ENCODE measurements at regions not wholly inside any gene's neighbourhood (a gene's known extent, or its start where the extent isn't known, plus 50 kb on each side); places are given as distances from the start of the nearest gene placed in this dataset.

GRCh38 chr10:52865213-52865612 lies 92.6 kb upstream of the MBL2 start:
- Histone ChIP-seq H3K36me3 (ENCODE audit: insufficient read depth, low read length) (no peaks in the 10 kb centered on the region), H3K4me3 (ENCODE audit: low read length) (no peak overlapping the region), H3K4me1 (ENCODE audit: insufficient read depth, low read length) (no peaks in the 10 kb centered on the region), H3K9me3 (ENCODE audit: low read length) (no peaks in the 10 kb centered on the region), H3K27ac (ENCODE audit: low read depth, low read length) (no peak overlapping the region), H3K27me3 (ENCODE audit: insufficient read depth, low read length, poor library complexity, severe bottlenecking) (no peaks in the 10 kb centered on the region)
- Mint-ChIP-seq H3K27ac (no peak overlapping the region), H3K27me3 (no peaks in the 10 kb centered on the region), H3K4me1 (no peaks in the 10 kb centered on the region), H3K4me3 (no peak overlapping the region), H3K9me3 (peaks cover 6 to 40% (median 11%) of the 10 kb centered on the region in 5 donors), H3K36me3 (no peaks in the 10 kb centered on the region)
- CTCF ChIA-PET, result no interaction called here
- no peak for DNase-seq
- POLR2A ChIA-PET, result no interaction called here

- Mint-ChIP-seq H3K4me1 (no peaks in the 10 kb centered on the region), H3K4me3 (no peak overlapping the region), H3K27ac (no peak overlapping the region)
Observed at GRCh38 chr10:52864201-52865106, 91.9 kb upstream of the MBL2 start.

GRCh38 chr10:52858722-52859121 lies 86.1 kb upstream of the MBL2 start:
- no peaks in the 10 kb centered on the region for H3K36me3 Mint-ChIP-seq
- H3K9me3 Mint-ChIP-seq, result peaks cover 6 to 30% (median 10%) of the 10 kb centered on the region in 5 donors
- Histone ChIP-seq H3K27ac (ENCODE audit: low read depth, low read length) (no peak overlapping the region), H3K4me3 (ENCODE audit: low read length) (no peak overlapping the region), H3K36me3 (ENCODE audit: insufficient read depth, low read length) (no peaks in the 10 kb centered on the region), H3K9me3 (ENCODE audit: low read length) (no peaks in the 10 kb centered on the region), H3K27me3 (ENCODE audit: insufficient read depth, low read length, poor library complexity, severe bottlenecking) (no peaks in the 10 kb centered on the region), H3K4me1 (ENCODE audit: insufficient read depth, low read length) (no peaks in the 10 kb centered on the region)
- CTCF ChIA-PET, result no interaction called here
- H3K4me3 Mint-ChIP-seq, result no peak overlapping the region
- no peak overlapping the region for H3K27ac Mint-ChIP-seq
- POLR2A ChIA-PET, result no interaction called here
- H3K4me1 Mint-ChIP-seq, result no peaks in the 10 kb centered on the region
- H3K27me3 Mint-ChIP-seq, result no peaks in the 10 kb centered on the region
- no peak for DNase-seq

More at GRCh38 chr10:52864201-52865106, 91.9 kb upstream of the MBL2 start:
- ChIA-PET CTCF (no interaction called here), POLR2A (no interaction called here)
- Histone ChIP-seq H3K36me3 (ENCODE audit: insufficient read depth, low read length) (no peaks in the 10 kb centered on the region), H3K9me3 (ENCODE audit: low read length) (no peaks in the 10 kb centered on the region), H3K27me3 (ENCODE audit: insufficient read depth, low read length, poor library complexity, severe bottlenecking) (no peaks in the 10 kb centered on the region), H3K27ac (ENCODE audit: low read depth, low read length) (no peak overlapping the region), H3K4me3 (ENCODE audit: low read length) (no peak overlapping the region), H3K4me1 (ENCODE audit: insufficient read depth, low read length) (no peaks in the 10 kb centered on the region)
- DNase-seq, result no peak
- no peaks in the 10 kb centered on the region for H3K27me3 Mint-ChIP-seq
- no peaks in the 10 kb centered on the region for H3K36me3 Mint-ChIP-seq
- H3K9me3 Mint-ChIP-seq, result peaks cover 4 to 32% (median 10%) of the 10 kb centered on the region in 5 donors

DNA sequence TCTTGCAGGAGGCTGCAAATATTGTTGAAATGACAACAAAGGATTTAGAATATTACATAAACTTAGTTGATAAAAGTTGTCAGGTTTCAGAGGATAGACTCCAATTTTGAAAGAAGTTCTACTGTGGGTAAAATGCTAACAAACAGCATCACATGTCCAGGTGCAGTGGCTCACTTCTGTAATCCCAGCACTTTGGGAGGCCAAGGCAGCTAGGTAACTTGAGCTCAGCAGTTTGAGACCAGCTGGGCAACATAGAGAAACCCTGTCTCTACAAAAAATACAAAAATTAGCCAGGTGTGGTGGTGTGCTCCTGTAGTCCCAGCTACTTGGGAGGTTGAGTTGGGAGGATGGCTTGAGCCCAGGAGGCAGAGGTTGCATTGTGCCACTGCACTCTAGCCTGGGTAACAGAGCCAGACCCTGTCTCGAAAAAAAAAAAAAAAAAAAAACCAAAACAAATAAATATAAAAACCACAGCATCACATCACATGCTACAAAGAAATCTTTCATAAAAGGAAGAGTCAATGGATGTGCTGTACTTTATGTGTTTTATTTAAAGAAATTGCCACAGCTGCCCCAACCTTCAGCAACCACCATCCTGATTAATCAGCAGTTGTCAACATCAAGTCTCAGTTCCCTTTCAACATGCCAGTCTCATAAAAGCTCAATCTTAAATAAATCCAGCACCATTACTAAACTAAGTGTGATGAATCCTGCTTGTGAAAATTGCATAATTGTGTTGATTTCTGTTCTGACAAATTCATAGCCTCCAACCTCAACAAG lies 83.2 kb upstream of the MBL2 start:
- no peaks in the 10 kb centered on the region for H3K4me1 ChIP-seq (ENCODE audit: insufficient read depth, low read length)
- H3K4me1 Mint-ChIP-seq, result no peaks in the 10 kb centered on the region
- no peak overlapping the region for H3K4me3 ChIP-seq (ENCODE audit: low read length)
- ChIA-PET POLR2A (no interaction called here), CTCF (no interaction called here)
- no peak overlapping the region for H3K4me3 Mint-ChIP-seq
- no peaks in the 10 kb centered on the region for H3K36me3 Mint-ChIP-seq
- H3K9me3 ChIP-seq (ENCODE audit: low read length), result no peaks in the 10 kb centered on the region
- no peaks in the 10 kb centered on the region for H3K27me3 Mint-ChIP-seq
- no peak overlapping the region for H3K27ac ChIP-seq (ENCODE audit: low read depth, low read length)
- H3K27ac Mint-ChIP-seq, result no peak overlapping the region
- H3K36me3 ChIP-seq (ENCODE audit: insufficient read depth, low read length), result no peaks in the 10 kb centered on the region
- no peaks in the 10 kb centered on the region for H3K27me3 ChIP-seq (ENCODE audit: insufficient read depth, low read length, poor library complexity, severe bottlenecking)
- peaks cover 4 to 26% (median 8%) of the 10 kb centered on the region in 5 donors for H3K9me3 Mint-ChIP-seq
- DNase-seq, result no peak

- no peak overlapping the region for H3K4me3 ChIP-seq (ENCODE audit: low read length)
- no peak for DNase-seq
- POLR2A ChIA-PET, result no interaction called here
- no peaks in the 10 kb centered on the region for H3K4me1 ChIP-seq (ENCODE audit: insufficient read depth, low read length)
- no peaks in the 10 kb centered on the region for H3K4me1 Mint-ChIP-seq
- no peaks in the 10 kb centered on the region for H3K9me3 ChIP-seq (ENCODE audit: low read length)
- no peak overlapping the region for H3K27ac Mint-ChIP-seq
- H3K27me3 Mint-ChIP-seq, result no peaks in the 10 kb centered on the region
- H3K9me3 Mint-ChIP-seq, result peaks cover 4 to 33% (median 12%) of the 10 kb centered on the region in 5 donors
- H3K36me3 Mint-ChIP-seq, result no peaks in the 10 kb centered on the region
- H3K36me3 ChIP-seq (ENCODE audit: insufficient read depth, low read length), result no peaks in the 10 kb centered on the region
- no peaks in the 10 kb centered on the region for H3K27me3 ChIP-seq (ENCODE audit: insufficient read depth, low read length, poor library complexity, severe bottlenecking)
- no peak overlapping the region for H3K4me3 Mint-ChIP-seq
- CTCF ChIA-PET, result no interaction called here
- no peak overlapping the region for H3K27ac ChIP-seq (ENCODE audit: low read depth, low read length)
Observed at GRCh38 chr10:52853704-52854103, 81.1 kb upstream of the MBL2 start.

DNA sequence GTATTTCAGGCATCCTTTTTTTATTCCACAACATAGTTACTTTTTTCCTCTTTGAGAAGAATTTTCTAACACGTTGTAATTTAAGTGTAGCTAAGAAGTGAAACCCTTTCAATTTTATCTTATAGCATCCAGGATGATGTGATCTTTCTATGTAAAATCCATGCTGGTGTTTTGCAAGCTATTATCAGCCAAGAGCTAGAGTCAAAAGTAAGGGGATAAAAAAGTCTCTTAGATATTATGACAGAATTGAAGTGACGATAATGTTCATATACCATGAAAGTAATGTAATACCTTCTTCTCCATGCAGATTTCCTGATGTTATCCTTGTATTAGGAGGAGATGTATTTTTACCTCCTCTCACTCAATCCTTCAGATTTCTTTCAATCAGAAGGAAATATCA lies 64.2 kb upstream of the MBL2 start:
- H3K27ac Mint-ChIP-seq, result no peak overlapping the region
- CTCF ChIA-PET, result no interaction called here
- H3K36me3 Mint-ChIP-seq, result peaks cover 0 to 3% (median 0%) of the 10 kb centered on the region in 3 donors
- H3K9me3 Mint-ChIP-seq, result peaks cover 3 to 41% (median 18%) of the 10 kb centered on the region in 5 donors
- no peaks in the 10 kb centered on the region for H3K9me3 ChIP-seq (ENCODE audit: low read length)
- H3K4me3 Mint-ChIP-seq, result no peak overlapping the region
- DNase-seq, result no peak
- no peaks in the 10 kb centered on the region for H3K27me3 Mint-ChIP-seq
- no peaks in the 10 kb centered on the region for H3K4me1 Mint-ChIP-seq
- H3K36me3 ChIP-seq (ENCODE audit: insufficient read depth, low read length), result no peaks in the 10 kb centered on the region
- no peak overlapping the region for H3K27ac ChIP-seq (ENCODE audit: low read depth, low read length)
- no peaks in the 10 kb centered on the region for H3K27me3 ChIP-seq (ENCODE audit: insufficient read depth, low read length, poor library complexity, severe bottlenecking)
- no peak overlapping the region for H3K4me3 ChIP-seq (ENCODE audit: low read length)
- H3K4me1 ChIP-seq (ENCODE audit: insufficient read depth, low read length), result no peaks in the 10 kb centered on the region
- POLR2A ChIA-PET, result no interaction called here

Data from CD8-positive, alpha-beta memory T cell (primary cell).